ENCODE measurements at regions not wholly inside any gene's neighbourhood (a gene's known extent, or its start where the extent isn't known, plus 50 kb on each side); places are given as distances from the start of the nearest gene placed in this dataset.

GRCh38 chr14:85079842-85080730 lies 449.9 kb upstream of the FLRT2 start:
- DNase-seq, result no peak

GRCh38 chr14:85084344-85084743 lies 445.6 kb upstream of the FLRT2 start:
- no peak for DNase-seq

DNA sequence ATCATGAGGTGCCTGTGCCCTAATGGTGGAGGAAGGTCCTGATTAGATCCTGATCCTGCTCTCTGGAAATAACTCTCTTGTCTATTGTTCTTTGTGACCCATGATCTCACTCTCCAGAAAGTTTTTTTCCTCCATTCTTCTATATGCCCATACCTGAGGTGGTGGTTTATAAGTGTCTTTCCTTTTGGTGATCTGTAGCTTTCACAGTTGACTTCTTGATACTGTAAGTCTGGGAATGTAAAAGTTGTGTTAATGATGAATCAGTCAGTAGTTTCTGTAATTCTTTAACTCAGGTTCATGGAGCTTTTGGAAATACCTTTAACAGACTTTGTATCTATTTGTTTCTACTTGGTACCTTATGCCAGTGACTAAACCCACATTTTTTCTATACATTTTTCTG lies 444.0 kb upstream of the FLRT2 start:
- DNase-seq, result no peak

- DNase-seq, result no peak
Observed at GRCh38 chr14:85087201-85087600, 442.7 kb upstream of the FLRT2 start.

DNA sequence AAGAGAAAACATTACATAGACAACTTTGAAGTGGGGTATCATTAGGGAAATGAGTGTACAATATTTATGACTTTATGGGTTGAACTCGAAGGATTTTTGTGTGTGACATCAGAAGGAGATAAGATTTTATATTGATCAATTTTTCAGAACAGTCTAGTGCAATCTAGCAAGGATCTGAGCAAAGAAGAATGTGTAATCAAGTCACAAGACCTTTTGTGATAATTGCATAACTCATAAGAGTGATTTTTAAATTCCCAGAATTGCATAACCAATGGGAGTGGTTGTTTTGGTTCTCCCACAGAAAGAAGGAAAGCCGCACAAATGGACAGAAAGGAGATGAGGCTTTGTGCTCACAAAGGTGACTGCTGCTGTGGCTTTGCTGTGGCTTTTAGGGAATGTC lies 441.8 kb upstream of the FLRT2 start:
- DNase-seq, result no peak

- no peak for DNase-seq
Observed at GRCh38 chr14:85090681-85091080, 439.3 kb upstream of the FLRT2 start.

GRCh38 chr14:85093631-85094330 lies 436.2 kb upstream of the FLRT2 start:
- no peak for DNase-seq

GRCh38 chr14:85102591-85102990 lies 427.4 kb upstream of the FLRT2 start:
- DNase-seq, result no peak

DNA sequence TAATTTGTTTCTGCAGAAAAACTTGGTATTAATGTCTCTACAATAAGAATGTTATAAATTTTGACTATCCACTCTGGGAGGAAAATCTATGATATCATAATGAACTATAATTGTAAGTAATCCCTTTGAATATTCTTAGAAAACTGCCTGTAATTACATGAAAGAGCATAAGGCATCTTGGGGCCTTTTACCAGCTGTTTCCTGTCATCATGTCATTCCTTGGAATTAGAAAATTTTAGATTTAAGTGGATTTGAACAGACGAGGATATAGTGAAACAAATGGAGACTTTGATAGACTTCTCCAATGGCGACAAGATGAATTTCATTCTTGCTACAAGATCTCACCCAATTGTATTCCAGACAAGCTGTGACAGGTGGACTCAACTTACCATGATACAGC lies 423.4 kb upstream of the FLRT2 start:
- DNase-seq, result no peak

DNA sequence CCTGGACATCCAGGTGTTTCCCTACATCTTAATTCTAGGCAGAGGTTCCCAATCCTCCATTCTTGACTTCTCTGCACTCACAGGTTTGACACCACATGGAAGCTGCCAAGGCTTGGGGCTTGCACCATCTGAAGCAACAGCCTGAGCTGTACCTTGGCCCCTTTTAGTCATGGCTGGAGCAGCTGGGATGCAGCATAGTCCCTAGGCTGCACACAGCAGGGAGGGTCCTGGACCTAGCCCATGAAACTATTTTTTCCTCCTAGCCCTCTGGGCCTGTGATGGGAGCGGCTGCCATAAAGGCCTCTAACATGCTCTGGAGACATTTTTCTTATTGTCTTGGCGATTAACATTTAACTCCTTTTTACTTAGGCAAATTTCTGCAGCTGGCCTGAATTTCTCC lies 417.2 kb upstream of the FLRT2 start:
- DNase-seq, result no peak

- DNase-seq, result no peak
Observed at GRCh38 chr14:85115921-85116320, 414.0 kb upstream of the FLRT2 start.

DNA sequence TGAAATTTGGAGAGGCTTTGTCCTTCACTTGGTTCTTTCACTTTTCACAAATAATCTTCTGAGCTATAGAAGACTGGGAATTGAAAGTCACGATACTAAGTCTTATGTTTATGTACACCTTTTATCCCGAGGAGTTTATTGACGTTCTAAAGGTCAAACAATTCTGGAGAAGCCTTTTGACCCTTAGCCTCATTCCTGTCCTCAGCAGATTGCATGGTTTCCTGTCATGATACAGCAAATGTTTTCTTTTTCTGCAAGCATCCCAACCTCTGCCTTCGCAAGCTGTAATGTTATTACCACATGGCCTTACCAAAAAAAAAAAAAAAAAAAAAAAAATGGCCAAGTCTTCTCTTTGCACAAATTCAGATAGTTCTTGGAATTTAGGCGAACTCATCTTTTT lies 411.7 kb upstream of the FLRT2 start:
- no peak for DNase-seq

- DNase-seq, result no peak
Observed at GRCh38 chr14:85122690-85123089, 407.3 kb upstream of the FLRT2 start.

GRCh38 chr14:85123755-85124154 lies 406.2 kb upstream of the FLRT2 start:
- no peak for DNase-seq

- DNase-seq, result no peak
Observed at GRCh38 chr14:85124631-85125290, 405.2 kb upstream of the FLRT2 start.

- DNase-seq, result no peak
Observed at GRCh38 chr14:85125291-85125670, 404.7 kb upstream of the FLRT2 start.

- DNase-seq, result no peak
Observed at GRCh38 chr14:85129921-85130320, 400.0 kb upstream of the FLRT2 start.

- DNase-seq, result no peak
Observed at GRCh38 chr14:85131226-85131922, 398.6 kb upstream of the FLRT2 start.

DNA sequence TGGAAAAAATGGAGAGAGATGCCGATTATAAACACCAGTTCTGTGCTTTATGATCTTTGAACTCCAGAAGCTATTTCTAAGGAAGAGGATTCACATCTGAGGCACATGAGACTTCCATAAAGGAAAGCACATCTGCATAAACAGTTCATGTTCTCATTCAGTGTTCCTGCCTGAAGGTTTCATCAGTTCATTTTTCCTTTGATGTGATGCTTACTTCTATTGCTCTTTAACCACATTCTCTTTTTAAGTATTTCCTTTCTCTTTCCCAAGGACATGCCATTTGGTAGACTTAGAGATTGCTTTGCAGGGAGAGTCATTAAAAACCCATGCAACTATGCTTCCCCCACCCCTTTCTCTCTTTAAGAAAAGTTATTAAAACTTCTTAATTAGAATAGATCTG lies 387.0 kb upstream of the FLRT2 start:
- DNase-seq, result no peak

DNA sequence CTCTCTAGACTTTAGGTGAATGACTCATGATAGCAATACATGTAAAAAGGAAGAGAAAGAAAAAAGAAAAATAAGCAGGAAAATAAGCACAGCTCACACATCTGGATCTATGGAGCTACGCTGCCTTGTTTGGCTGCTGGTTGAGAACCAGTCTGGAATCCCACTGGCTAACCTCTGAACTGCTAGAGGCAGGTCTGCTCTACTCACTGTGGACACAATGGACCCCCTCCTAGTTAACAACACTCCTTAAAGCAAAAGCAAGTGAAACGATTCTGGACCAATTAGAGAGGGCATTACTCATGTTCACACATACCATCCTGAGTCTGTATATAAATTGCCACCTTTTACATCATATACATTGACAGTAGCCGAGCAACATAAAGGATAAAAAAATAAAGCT lies 383.2 kb upstream of the FLRT2 start:
- DNase-seq, result no peak

DNA sequence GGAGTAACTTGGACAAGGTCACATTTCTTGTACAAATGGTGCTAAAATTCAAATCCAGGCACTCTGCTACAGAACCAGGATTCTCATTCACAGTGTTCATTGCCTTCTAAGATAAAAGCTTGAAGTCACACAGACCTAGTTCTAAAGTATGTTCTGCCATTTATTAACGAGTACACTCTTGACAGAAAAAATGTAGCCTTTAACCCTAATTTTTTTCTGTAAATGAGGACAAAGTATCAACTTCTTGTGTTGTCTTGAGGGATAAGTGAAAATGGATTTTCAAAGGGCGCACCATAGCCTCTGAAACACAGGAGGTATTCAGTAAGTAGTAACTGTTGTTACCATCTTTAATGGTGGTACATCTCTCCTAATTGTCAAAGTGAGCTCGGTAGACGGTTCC lies 379.8 kb upstream of the FLRT2 start:
- no peak for DNase-seq

DNA sequence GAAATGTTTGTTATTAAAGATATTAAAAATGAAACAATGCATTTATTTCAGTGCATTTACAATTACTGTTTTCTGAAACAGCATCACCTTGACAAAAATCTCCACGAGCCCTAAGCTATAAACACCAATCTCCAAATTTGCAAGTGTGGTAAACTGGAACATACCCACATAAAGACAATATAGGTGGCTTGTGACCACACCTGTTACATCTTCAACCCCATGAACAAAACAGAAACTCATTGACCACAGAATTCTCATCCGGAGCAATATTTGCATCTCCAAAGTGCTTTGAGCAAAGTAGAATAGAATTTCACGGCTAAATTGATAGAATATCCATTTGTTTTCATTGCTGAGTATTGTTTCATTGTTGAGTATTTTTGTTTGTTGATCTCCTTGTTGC lies 375.2 kb upstream of the FLRT2 start:
- no peak for DNase-seq

GRCh38 chr14:85156319-85156718 lies 373.6 kb upstream of the FLRT2 start:
- no peak for DNase-seq
